ENCODE measurements at regions not wholly inside any gene's neighbourhood (a gene's known extent, or its start where the extent isn't known, plus 50 kb on each side); places are given as distances from the start of the nearest gene placed in this dataset.

- H4K20me1 ChIP-seq (ENCODE audit: insufficient read depth) = no peaks in the 10 kb centered on the region
Observed at GRCh38 chr11:87972133-87972532, 203.1 kb downstream of the RAB38 start.

GRCh38 chr11:87971354-87971753 is 203.9 kb downstream of the RAB38 start:
- Histone ChIP-seq H4K20me1 (ENCODE audit: insufficient read depth) (no peaks in the 10 kb centered on the region), H3K79me2 (replicated peaks; ENCODE audit: insufficient read depth, low read length) (no peaks in the 10 kb centered on the region), H3K36me3 (ENCODE audit: insufficient read depth, low read length) (no peaks in the 10 kb centered on the region), H3F3A (ENCODE audit: insufficient read depth, low read length, poor library complexity, severe bottlenecking) (no peaks in the 10 kb centered on the region), H3K9me2 (ENCODE audit: insufficient read depth, low read length) (no peaks in the 10 kb centered on the region), H2AFZ (ENCODE audit: low read depth, low read length) (no peak overlapping the region), H3K9ac (ENCODE audit: low read length) (no peak overlapping the region), H3K27ac (ENCODE audit: low read length) (no peak overlapping the region), H3K4me3 (ENCODE audit: low read length) (no peak overlapping the region), H3K27me3 (ENCODE audit: insufficient read depth, low read depth, low read length) (no peaks in the 10 kb centered on the region), H3K9me3 (ENCODE audit: low read length) (no peaks in the 10 kb centered on the region), H3K4me2 (ENCODE audit: low read length) (no peak overlapping the region)
- TF ChIP-seq CTCF (IDR thresholded peaks at IDR 0.05; ENCODE audit: poor library complexity, severe bottlenecking) = no peak
- no peak for TF ChIP-seq REST (IDR thresholded peaks at IDR 0.05; ENCODE audit: borderline replicate concordance)
- TF ChIP-seq EP300 (conservative IDR thresholded peaks at IDR 0.05; ENCODE audit: poor library complexity, severe bottlenecking) = no peak
- no peak for TF ChIP-seq RAD21 (conservative IDR thresholded peaks at IDR 0.05)
- TF ChIP-seq MXI1 (conservative IDR thresholded peaks at IDR 0.05; ENCODE audit: poor library complexity, severe bottlenecking) = no peak
- TF ChIP-seq EZH2 (IDR thresholded peaks at IDR 0.05; ENCODE audit: borderline replicate concordance, insufficient read depth, low read length, poor library complexity, severe bottlenecking) = no peak

More at GRCh38 chr11:87972133-87972532, 203.1 kb downstream of the RAB38 start:
- Histone ChIP-seq H3K9me3 (ENCODE audit: low read length) (no peaks in the 10 kb centered on the region), H3F3A (ENCODE audit: insufficient read depth, low read length, poor library complexity, severe bottlenecking) (no peaks in the 10 kb centered on the region), H3K4me2 (ENCODE audit: low read length) (no peak overlapping the region), H3K27me3 (ENCODE audit: insufficient read depth, low read depth, low read length) (no peaks in the 10 kb centered on the region), H3K36me3 (ENCODE audit: insufficient read depth, low read length) (no peaks in the 10 kb centered on the region), H3K27ac (ENCODE audit: low read length) (no peak overlapping the region), H3K4me3 (ENCODE audit: low read length) (no peak overlapping the region), H3K9ac (ENCODE audit: low read length) (no peak overlapping the region), H3K9me2 (ENCODE audit: insufficient read depth, low read length) (no peaks in the 10 kb centered on the region), H2AFZ (ENCODE audit: low read depth, low read length) (no peak overlapping the region), H3K79me2 (replicated peaks; ENCODE audit: insufficient read depth, low read length) (no peaks in the 10 kb centered on the region)
- TF ChIP-seq SMC3 (conservative IDR thresholded peaks at IDR 0.05; ENCODE audit: poor library complexity) (no peak), MXI1 (conservative IDR thresholded peaks at IDR 0.05; ENCODE audit: poor library complexity, severe bottlenecking) (no peak), EZH2 (IDR thresholded peaks at IDR 0.05; ENCODE audit: borderline replicate concordance, insufficient read depth, low read length, poor library complexity, severe bottlenecking) (no peak), TAF1 (IDR thresholded peaks at IDR 0.05; ENCODE audit: low read depth) (no peak), EP300 (conservative IDR thresholded peaks at IDR 0.05; ENCODE audit: poor library complexity, severe bottlenecking) (no peak), RAD21 (conservative IDR thresholded peaks at IDR 0.05) (no peak), REST (IDR thresholded peaks at IDR 0.05; ENCODE audit: borderline replicate concordance) (no peak), POLR2AphosphoS5 (IDR thresholded peaks at IDR 0.05) (no peak), CTCF (IDR thresholded peaks at IDR 0.05; ENCODE audit: poor library complexity, severe bottlenecking) (no peak)

Measured in neural cell (in vitro differentiated cells).